ENCODE measurements at regions not wholly inside any gene's neighbourhood (a gene's known extent, or its start where the extent isn't known, plus 50 kb on each side); places are given as distances from the start of the nearest gene placed in this dataset.

- TF ChIP-seq CTCF (IDR thresholded peaks at IDR 0.05; ENCODE audit: borderline replicate concordance, extremely low read depth, low read length, poor library complexity, severe bottlenecking) (no peak), EZH2 (IDR thresholded peaks at IDR 0.05; ENCODE audit: borderline replicate concordance, low read depth, low read length, severe bottlenecking) (no peak)
Measured at GRCh38 chr3:153330901-153331300, 168.9 kb downstream of the RAP2B start.
